GM12872 (cell line): ENCODE measurements at regions not wholly inside any gene's neighbourhood (a gene's known extent, or its start where the extent isn't known, plus 50 kb on each side); places are given as distances from the start of the nearest gene placed in this dataset.

Experiments
- CTCF ChIP-seq: IDR thresholded peaks from 3 replicates; pipeline ENCODE4 v1.5.1; 2011; ENCODE audit warnings: low read depth, mild to moderate bottlenecking, low read length, moderate library complexity; ENCODE audit not compliant: insufficient read depth

DNA sequence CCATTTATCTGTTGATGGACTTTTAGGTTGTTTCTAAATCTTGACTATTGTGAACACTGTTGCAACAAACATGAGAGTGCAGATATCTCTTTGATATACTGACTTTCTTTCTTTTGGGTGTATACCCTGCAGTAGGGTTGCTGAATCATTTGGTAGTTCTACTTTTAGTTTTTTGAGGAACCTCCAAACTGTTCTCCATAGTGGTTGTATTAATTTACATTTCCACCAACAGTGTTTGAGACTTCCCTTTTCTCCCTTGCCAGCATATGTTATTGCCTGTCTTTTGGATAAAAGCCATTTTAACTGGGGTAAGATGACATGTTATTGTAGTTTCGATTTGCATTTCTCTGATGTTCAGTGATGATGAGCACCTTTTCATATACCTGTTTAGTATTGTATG is 330.0 kb downstream of the DDX10 start:
- no peak for TF ChIP-seq CTCF

- no peak for TF ChIP-seq CTCF
Observed at GRCh38 chr11:108997826-108998225, 333.0 kb downstream of the DDX10 start.

GRCh38 chr11:109000531-109000930 is 335.7 kb downstream of the DDX10 start:
- no peak for TF ChIP-seq CTCF

GRCh38 chr11:109001585-109001984 is 336.7 kb downstream of the DDX10 start:
- TF ChIP-seq CTCF = no peak

- TF ChIP-seq CTCF = no peak
Observed at GRCh38 chr11:109012991-109013390, 348.1 kb downstream of the DDX10 start.

- TF ChIP-seq CTCF = no peak
Observed at GRCh38 chr11:109015283-109015682, 350.4 kb downstream of the DDX10 start.

DNA sequence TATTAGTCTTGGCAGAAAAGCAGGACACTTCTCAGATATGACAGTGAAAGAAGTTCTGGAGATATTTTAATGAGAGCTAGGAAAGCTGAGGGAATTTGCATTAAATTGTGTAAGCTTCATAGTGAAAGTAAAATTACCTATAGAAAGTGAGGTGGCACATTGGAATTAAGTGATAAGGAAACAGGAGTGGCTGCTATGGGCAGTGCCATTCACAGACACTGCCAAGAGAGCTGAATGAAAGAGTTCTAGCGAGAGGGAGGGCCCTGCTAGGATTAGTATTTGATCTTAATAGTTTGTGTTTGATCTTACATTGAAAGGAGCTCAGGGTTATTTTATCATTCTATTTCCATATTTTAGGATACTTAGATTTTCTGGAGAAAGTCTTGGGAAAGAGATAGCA is 351.9 kb downstream of the DDX10 start:
- TF ChIP-seq CTCF = no peak

- no peak for TF ChIP-seq CTCF
Observed at GRCh38 chr11:109017489-109017888, 352.6 kb downstream of the DDX10 start.
